Progenitor cell of endocrine pancreas (in vitro differentiated cells): ENCODE measurements at regions not wholly inside any gene's neighbourhood (a gene's known extent, or its start where the extent isn't known, plus 50 kb on each side); places are given as distances from the start of the nearest gene placed in this dataset.

Source experiments
- DNase-seq: peaks from one replicate; pipeline ENCODE4 v3.0.0; 2021; ENCODE audit warnings: low spot score; ENCODE audit not compliant: unreplicated experiment
- H3K27ac Mint-ChIP-seq: 2 replicates; pipeline ENCODE4 v1.8.0; 2021; ENCODE audit warnings: mild to moderate bottlenecking, moderate library complexity, mixed read lengths
- H3K27me3 Mint-ChIP-seq: 2 replicates; pipeline ENCODE4 v1.8.0; 2021; ENCODE audit warnings: mixed read lengths
- H3K36me3 Mint-ChIP-seq: 2 replicates; pipeline ENCODE4 v1.8.0; 2022; ENCODE audit warnings: mixed read lengths; ENCODE audit not compliant: insufficient read depth
- H3K4me1 Mint-ChIP-seq: 2 replicates; pipeline ENCODE4 v1.8.0; 2021; ENCODE audit warnings: low read depth, mixed read lengths
- H3K4me3 Mint-ChIP-seq: 2 replicates; pipeline ENCODE4 v1.8.0; 2021; ENCODE audit warnings: low read depth, mild to moderate bottlenecking, moderate library complexity, mixed read lengths
- H3K9me3 Mint-ChIP-seq: 2 replicates; pipeline ENCODE4 v1.8.0; 2021; ENCODE audit warnings: low read depth, mixed read lengths
- CTCF ChIP-seq: fragments of 200-600 bp; sonication (generic); IDR thresholded peaks from one replicate; pipeline ENCODE4 v1.5.0; 2021; ENCODE audit warnings: antibody characterized with exemption, mild to moderate bottlenecking; ENCODE audit not compliant: unreplicated experiment

GRCh38 chr11:127972816-127973215, 614.5 kb downstream of the ETS1 start:
- DNase-seq, result no peak
- no peak overlapping the region for H3K4me3 Mint-ChIP-seq
- H3K27me3 Mint-ChIP-seq, result no peaks in the 10 kb centered on the region
- TF ChIP-seq CTCF, result no peak
- H3K36me3 Mint-ChIP-seq, result no peaks in the 10 kb centered on the region
- H3K9me3 Mint-ChIP-seq, result peaks cover 15% of the 10 kb centered on the region
- no peaks in the 10 kb centered on the region for H3K4me1 Mint-ChIP-seq
- H3K27ac Mint-ChIP-seq, result no peak overlapping the region

GRCh38 chr11:127971448-127971847, 615.9 kb downstream of the ETS1 start:
- Mint-ChIP-seq H3K4me3 (no peak overlapping the region), H3K4me1 (no peaks in the 10 kb centered on the region), H3K27me3 (no peaks in the 10 kb centered on the region), H3K36me3 (no peaks in the 10 kb centered on the region), H3K27ac (no peak overlapping the region), H3K9me3 (peaks cover 8% of the 10 kb centered on the region)
- no peak for DNase-seq
- TF ChIP-seq CTCF, result no peak

- H3K9me3 Mint-ChIP-seq, result no peaks in the 10 kb centered on the region
- H3K4me3 Mint-ChIP-seq, result no peak overlapping the region
Observed at GRCh38 chr11:127966821-127967220, 620.5 kb downstream of the ETS1 start.

GRCh38 chr11:127965939-127966668, 621.3 kb downstream of the ETS1 start:
- Mint-ChIP-seq H3K27ac (no peak overlapping the region), H3K36me3 (no peaks in the 10 kb centered on the region), H3K4me1 (no peaks in the 10 kb centered on the region), H3K4me3 (no peak overlapping the region), H3K27me3 (no peaks in the 10 kb centered on the region), H3K9me3 (no peaks in the 10 kb centered on the region)
- TF ChIP-seq CTCF, result no peak
- DNase-seq, result no peak

More at GRCh38 chr11:127966821-127967220, 620.5 kb downstream of the ETS1 start:
- H3K4me1 Mint-ChIP-seq, result no peaks in the 10 kb centered on the region
- H3K36me3 Mint-ChIP-seq, result no peaks in the 10 kb centered on the region
- no peaks in the 10 kb centered on the region for H3K27me3 Mint-ChIP-seq
- no peak for DNase-seq
- TF ChIP-seq CTCF, result no peak
- H3K27ac Mint-ChIP-seq, result no peak overlapping the region

- no peak overlapping the region for H3K4me3 Mint-ChIP-seq
- no peaks in the 10 kb centered on the region for H3K36me3 Mint-ChIP-seq
- no peak for TF ChIP-seq CTCF
- no peaks in the 10 kb centered on the region for H3K27me3 Mint-ChIP-seq
- H3K27ac Mint-ChIP-seq, result no peak overlapping the region
- no peaks in the 10 kb centered on the region for H3K9me3 Mint-ChIP-seq
- H3K4me1 Mint-ChIP-seq, result no peaks in the 10 kb centered on the region
- no peak for DNase-seq
Observed at GRCh38 chr11:127962416-127962815, 624.9 kb downstream of the ETS1 start.
